Tongue (tissue), 1 donor: ENCODE measurements at regions not wholly inside any gene's neighbourhood (a gene's known extent, or its start where the extent isn't known, plus 50 kb on each side); places are given as distances from the start of the nearest gene placed in this dataset.
"Not testable (repeated sequence)": the region's sequence is repeated elsewhere in the genome, so short reads cannot be mapped to it uniquely, and the experiment has no call there.

Experiments used
- DNase-seq: peaks from one replicate; pipeline ENCODE4 v3.0.0-alpha.2; 2015

DNA sequence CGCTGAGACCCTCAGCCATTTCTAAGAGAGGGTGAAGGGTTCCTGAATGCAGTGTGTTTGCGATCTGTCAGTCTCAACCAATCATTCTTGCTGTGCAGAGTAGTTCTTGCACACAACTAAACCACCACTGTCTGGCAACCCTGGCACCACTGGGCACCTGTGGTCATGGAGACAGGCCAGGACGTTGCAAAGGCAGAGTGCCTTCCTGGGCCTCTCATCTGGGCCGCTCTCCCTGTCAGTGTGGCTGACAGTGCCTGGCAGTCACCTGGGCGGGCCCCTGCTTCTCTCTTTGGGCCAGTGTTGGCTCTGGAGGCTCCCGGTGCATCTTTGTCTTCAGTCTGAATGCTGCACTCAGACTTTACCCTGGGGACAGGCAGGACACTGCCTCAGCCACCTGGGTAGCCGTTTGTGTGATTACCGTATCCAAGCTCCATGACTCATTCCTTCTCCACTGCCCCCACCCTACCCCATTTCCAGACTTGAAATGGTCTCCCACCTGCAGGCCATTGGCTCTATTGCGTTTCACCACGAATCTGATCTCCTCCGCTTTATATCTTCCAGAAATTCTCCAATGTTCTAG, 104.6 kb upstream of the KLF13 start:
- no peak for DNase-seq

GRCh38 chr15:31222773-31223341, 103.8 kb upstream of the KLF13 start:
- DNase-seq: peak; percentile 31

DNA sequence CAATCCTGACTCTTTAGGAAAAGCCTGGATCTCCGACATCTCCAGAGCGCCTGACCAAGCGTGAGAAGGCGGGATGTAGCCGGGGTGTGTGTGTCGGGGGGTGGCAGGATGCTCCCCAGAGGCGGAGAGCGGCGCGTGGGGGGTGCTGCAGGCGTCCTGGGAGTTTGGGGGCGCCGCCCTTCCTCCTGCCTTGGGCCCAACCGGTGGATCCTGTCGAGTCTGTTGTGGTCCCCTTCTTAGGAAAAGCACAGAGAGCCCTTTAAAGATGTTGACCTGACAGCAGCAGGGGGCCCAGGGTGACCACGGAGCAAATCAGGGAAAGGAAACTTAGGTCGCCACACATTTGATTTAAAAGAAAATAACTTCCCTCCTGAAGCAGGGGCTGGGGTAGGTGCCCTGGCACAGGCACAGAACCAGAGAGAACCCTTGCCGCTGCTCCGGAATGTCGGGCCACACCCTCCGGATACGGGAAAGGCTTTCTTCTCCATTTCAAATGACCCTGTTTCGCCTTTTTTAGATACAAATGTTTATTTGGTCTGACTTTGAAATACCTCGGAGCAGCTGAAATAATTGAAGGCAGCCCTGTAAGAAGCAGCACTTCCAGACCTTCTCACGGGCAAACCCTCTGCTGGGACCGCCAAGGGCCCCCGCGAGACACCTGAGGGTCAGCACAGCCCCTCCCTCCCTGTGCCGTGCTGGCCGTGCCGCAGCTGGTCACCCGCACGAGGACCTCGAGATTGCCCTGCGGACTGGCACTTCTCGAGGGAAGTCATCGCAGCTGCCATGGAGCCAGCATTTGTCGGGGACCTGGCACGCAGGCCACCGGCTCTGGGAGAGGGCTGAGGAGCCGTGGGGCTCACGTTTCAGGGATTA, 102.9 kb upstream of the KLF13 start:
- DNase-seq: peak; percentile 78

DNA sequence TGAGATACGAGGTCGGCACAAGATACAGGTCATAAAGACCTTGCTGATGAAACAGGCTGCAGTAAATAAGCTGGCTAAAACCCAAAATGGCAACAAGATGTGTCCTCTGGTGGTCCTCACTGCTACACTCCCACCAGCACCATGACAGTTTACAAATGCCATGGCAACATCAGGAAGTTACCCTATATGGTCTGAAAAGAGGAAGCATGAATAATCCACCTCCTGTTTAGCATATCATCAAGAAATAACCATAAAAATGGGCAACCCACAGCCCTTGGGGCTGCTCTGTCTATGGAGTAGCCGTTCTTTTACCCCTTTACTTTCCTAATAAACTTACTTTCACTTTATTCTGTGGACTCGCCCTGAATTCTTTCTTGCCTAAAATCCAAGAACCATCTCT, 102.0 kb upstream of the KLF13 start:
- not testable (repeated sequence) for DNase-seq

- DNase-seq: no peak
These were observed 101.2 kb upstream of the KLF13 start for GRCh38 chr15:31225356-31225955.

GRCh38 chr15:31226021-31226420, 100.6 kb upstream of the KLF13 start:
- no peak for DNase-seq

- no peak for DNase-seq
These were observed 99.4 kb upstream of the KLF13 start for GRCh38 chr15:31227235-31227634.

DNA sequence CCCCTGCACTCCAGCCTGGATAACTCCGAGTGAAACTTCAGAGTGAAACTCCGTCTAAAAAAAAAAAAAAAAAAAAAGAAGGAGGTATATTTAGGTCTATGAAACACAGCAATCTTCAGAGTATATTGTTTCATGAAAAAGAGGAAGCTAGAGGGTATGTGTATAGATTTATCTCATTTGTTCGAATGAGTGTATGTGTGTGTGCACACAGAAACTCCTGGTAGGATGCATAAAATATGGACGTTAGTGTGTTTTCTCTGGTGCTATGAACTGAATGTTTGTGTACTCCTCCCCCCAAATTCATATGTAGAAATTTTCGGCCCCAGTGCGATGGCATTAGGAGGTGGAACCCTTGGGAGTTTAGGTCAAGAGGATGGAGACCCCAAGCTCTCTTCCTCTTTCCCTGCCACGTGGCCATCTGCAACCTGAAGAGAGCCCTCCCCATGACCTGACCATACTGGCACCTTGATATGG, 98.6 kb upstream of the KLF13 start:
- DNase-seq: no peak

DNA sequence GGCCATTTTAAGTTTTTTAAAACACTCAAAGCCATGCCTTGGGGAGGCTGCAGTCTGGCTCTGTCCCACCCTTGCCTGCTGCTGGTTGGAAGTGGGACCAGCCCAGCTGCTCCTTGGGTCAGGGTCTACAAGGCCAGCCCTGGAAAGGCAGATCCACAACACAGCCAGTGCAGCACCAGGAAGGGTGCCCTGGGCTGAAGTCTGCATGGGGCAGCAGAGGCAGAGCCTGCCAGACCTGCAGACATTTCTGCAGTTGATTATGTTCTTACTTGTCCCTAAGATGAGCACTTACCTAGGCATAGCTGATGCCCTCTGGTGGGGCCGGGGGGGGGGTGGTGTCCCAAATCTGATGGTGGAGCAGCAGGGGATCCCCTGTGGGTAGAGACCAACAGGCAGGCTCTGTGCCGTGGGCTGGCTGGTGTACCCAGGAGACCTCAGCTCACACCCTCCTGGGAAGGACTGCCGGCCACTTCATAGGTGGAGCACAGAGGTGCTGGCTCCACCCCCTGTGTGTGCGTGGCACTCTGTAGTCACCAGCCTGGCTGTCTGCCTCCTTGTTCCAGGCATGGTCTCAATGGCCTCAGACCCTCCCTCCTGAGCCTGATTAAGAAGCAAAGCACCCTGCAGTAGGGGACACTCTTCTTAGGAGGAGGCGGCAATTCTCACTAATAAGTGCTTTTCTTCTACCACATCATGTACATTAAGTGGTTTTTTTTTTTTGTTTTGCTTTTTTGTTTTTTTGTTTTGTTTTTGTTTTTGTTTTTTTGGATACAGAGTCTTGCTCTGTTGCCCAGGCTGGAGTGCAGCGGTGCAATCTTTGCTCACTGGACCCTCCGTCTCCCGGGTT, 97.4 kb upstream of the KLF13 start:
- DNase-seq: no peak

DNA sequence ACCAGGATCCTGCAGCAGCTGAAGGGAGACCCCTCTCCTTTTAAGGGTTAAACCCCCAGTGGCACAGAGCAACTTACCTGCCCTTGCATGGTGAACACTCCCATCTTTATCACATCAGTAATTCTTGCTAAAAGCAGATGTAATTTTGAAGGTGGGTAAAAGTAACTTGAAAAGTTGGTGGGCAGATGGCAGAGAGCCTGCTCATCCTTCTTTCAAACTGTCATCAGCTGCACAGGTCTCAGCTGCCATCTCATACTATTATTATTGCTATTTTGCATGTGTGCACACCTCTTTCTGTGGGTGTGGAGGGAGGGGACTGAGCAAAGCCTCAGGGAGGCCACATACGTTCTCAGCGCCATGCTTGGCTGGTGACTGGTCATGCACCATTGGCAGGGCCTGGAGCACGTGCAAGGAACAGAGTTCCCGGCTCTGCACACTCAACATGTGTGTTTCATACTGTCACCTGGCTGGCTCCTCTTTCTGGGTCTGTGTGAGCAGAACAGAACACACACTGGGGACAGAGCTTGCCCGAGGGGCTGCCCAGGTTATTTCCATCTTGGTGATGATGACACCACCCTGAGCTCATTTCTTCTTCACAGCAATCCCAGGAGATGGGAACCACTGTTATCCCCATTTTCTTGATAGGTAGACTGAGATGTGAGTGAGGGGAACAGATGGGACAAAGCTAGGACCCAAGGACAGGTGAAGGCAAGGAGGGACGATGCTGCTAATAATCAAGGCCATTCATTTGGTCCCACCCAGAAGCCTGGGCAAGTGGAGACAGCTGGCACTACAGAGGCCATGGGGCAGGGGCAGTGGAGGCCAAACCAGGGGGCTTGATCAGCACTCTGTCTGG, 95.8 kb upstream of the KLF13 start:
- DNase-seq: no peak

- no peak for DNase-seq
These were observed 91.8 kb upstream of the KLF13 start for GRCh38 chr15:31234815-31235214.

DNA sequence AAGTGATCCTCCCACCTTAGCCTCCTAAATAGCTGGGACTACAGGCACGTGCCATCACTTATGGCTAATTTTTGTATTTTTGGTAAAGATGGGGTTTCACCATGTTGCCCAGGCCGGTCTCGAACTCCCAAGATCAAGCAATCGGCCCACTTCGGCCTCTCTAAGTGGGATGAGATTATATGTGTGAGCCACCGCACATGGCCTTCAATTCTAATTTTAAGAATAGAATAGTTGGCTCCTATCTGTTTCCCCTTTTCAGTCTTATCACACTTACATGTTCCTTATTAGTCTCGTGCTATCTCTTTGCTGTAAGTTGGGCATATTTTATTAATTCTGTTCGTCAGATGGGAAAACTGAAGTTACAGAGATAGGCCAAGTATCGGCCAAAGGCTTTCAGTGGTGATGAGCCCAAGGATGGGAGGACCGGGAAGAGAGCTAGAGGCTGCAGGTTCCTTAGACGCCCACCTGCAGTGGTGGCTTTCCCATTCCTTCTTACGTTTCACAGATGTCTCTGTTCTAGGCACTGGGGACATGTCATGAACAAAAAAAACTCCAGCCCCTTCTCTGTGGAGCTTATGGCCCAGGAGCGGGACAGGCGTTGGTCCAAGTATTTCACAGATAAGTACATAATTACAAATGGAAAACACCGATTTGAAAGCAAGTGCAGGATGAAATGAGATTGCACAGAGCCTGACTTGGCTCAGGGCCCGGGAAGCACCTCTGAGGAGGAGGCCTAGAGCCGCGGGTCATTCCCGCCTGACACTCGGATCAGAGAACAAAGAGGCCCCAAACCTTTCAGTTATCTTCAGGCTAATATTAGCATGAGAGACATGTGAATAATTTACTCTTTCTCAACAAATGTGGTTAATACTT, 91.1 kb upstream of the KLF13 start:
- peak; percentile 50 for DNase-seq

GRCh38 chr15:31236184-31237042, 90.2 kb upstream of the KLF13 start:
- DNase-seq: peak; percentile 64

DNA sequence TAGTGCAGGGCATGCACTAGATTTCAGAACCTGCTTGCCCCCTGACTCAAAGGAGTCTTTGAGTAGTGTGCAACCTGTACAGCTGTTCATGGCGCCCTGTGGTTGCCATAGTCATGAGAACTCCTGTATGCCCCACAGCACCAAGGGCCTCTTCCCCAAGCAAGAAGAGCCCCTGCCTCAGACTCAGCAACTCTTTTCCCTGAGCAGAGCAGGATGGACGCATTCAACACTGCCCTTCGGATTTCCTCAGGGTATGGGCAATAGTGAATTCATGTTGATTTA, 89.7 kb upstream of the KLF13 start:
- no peak for DNase-seq

- DNase-seq: no peak
These were observed 87.7 kb upstream of the KLF13 start for GRCh38 chr15:31238906-31239305.

- DNase-seq: no peak
These were observed 87.2 kb upstream of the KLF13 start for GRCh38 chr15:31239409-31239808.

DNA sequence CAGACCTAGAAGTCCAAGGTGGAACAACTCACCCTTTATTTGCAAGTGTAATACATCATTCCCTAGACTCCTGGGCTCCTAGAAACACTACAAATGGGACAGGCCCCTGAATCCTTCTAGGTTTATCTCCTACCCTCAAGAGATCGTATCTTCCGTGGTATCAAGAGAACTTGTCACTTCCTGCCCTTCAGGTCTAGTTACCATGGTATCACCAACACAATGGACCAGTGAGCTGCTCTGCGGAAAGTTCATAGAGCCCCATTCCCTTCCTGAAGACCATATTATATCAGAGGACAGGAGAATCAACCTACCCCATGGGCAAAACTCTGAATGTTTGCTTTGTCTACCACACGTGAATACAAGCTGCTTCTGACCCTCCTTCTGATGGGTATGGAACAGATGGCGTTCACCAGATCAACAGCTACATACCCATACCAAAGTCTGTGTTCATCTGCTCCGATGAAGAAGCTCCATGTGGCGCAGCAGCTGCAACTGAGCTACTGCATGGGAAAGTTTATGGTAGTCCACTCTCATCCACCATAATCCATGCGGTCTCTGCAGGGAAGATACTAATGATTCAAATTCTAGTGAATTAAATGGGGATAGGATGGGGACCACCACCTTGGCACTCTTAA, 84.6 kb upstream of the KLF13 start:
- DNase-seq: peak; percentile 52

DNA sequence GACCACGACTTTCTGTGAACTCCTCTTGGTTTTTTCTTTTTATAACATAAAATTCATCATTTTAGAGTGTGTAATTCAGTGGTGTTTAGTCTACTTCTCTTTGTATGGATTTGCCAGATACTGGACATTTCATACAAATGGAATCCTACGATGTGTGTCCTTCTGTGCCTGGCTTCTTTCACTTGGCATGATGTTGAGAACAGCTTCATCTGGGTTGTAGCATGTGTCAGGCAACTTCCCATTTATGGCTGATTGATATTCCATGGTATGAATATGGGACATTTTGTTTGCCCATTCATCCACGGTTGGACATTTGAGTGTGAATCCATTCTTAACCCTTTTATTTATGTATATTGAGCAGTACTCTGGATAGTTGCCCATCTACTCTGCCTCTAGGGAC, 82.7 kb upstream of the KLF13 start:
- no peak for DNase-seq

DNA sequence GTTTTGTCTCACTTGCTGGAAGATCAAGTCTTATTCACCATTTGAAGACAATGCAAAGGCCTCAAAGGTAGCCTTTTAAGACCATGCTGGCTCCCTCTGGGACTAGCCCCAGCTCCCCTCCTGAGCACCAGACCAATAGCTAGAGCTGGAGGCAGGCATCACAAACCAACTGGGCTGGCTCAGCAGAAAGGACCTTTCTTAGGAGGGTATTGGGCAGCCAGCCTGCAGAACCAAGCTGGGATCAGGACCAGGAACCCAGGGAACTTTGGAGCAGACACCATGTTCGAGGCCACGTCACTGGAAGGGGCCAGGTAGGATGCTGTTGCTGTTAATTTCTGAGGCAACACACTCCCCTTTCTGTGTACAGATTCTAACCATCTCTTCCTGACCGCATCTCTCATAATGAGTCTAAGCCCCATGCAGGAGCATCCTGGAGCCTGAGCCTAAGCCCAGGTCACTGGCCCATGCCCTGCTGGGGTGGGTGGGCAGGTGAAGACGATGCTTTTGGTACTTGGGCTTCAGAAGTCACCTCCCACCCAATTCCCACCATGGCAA, 81.4 kb upstream of the KLF13 start:
- no peak for DNase-seq
